Nephron progenitor cell (in vitro differentiated cells): ENCODE measurements at regions not wholly inside any gene's neighbourhood (a gene's known extent, or its start where the extent isn't known, plus 50 kb on each side); places are given as distances from the start of the nearest gene placed in this dataset.
A peak's percentile ranks its signal among the peaks of the same experiment; 100 is the strongest.

Experiments
- DNase-seq: peaks from one replicate; pipeline ENCODE4 v3.0.0; 2021
- H3K27ac Mint-ChIP-seq: 2 replicates; pipeline ENCODE4 v1.8.0; 2021; ENCODE audit warnings: mild to moderate bottlenecking, moderate library complexity, mixed read lengths
- H3K27me3 Mint-ChIP-seq: 2 replicates; pipeline ENCODE4 v1.8.0; 2021; ENCODE audit warnings: mild to moderate bottlenecking, low read depth, mixed read lengths; ENCODE audit not compliant: poor library complexity
- H3K36me3 Mint-ChIP-seq: 2 replicates; pipeline ENCODE4 v1.8.0; 2021; ENCODE audit warnings: low read depth, mixed read lengths
- H3K4me1 Mint-ChIP-seq: 2 replicates; pipeline ENCODE4 v1.8.0; 2021; ENCODE audit warnings: mixed read lengths
- H3K4me3 Mint-ChIP-seq: 2 replicates; pipeline ENCODE4 v1.8.0; 2021; ENCODE audit warnings: mild to moderate bottlenecking, moderate library complexity, mixed read lengths
- H3K9me3 Mint-ChIP-seq: 2 replicates; pipeline ENCODE4 v1.8.0; 2021; ENCODE audit warnings: mild to moderate bottlenecking, moderate library complexity, mixed read lengths
- TF ChIP-seq, protein P1 (sequence below): fragments of 200-600 bp; sonication (generic); IDR thresholded peaks from 2 replicates; pipeline ENCODE4 v1.5.0; 2021; ENCODE audit warnings: antibody characterized with exemption

- no peaks in the 10 kb centered on the region for H3K36me3 Mint-ChIP-seq
- no peak overlapping the region for H3K4me3 Mint-ChIP-seq
- peaks cover 10% of the 10 kb centered on the region for H3K4me1 Mint-ChIP-seq
- H3K27ac Mint-ChIP-seq: no peak overlapping the region
- no peaks in the 10 kb centered on the region for H3K9me3 Mint-ChIP-seq
- no peak for DNase-seq
- TF ChIP-seq, protein P1, sequence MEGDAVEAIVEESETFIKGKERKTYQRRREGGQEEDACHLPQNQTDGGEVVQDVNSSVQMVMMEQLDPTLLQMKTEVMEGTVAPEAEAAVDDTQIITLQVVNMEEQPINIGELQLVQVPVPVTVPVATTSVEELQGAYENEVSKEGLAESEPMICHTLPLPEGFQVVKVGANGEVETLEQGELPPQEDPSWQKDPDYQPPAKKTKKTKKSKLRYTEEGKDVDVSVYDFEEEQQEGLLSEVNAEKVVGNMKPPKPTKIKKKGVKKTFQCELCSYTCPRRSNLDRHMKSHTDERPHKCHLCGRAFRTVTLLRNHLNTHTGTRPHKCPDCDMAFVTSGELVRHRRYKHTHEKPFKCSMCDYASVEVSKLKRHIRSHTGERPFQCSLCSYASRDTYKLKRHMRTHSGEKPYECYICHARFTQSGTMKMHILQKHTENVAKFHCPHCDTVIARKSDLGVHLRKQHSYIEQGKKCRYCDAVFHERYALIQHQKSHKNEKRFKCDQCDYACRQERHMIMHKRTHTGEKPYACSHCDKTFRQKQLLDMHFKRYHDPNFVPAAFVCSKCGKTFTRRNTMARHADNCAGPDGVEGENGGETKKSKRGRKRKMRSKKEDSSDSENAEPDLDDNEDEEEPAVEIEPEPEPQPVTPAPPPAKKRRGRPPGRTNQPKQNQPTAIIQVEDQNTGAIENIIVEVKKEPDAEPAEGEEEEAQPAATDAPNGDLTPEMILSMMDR: no peak
- H3K27me3 Mint-ChIP-seq: no peaks in the 10 kb centered on the region
These were observed 307.4 kb upstream of the SORCS1 start for GRCh38 chr10:107471911-107472310.

- Mint-ChIP-seq H3K9me3 (no peaks in the 10 kb centered on the region), H3K4me1 (peaks cover 7% of the 10 kb centered on the region), H3K4me3 (no peak overlapping the region), H3K27me3 (no peaks in the 10 kb centered on the region), H3K36me3 (no peaks in the 10 kb centered on the region), H3K27ac (no peak overlapping the region)
- no peak for DNase-seq
- TF ChIP-seq, protein P1: no peak
These were observed 289.1 kb upstream of the SORCS1 start for GRCh38 chr10:107453561-107453960.

GRCh38 chr10:107451047-107451446 is 286.5 kb upstream of the SORCS1 start:
- H3K27ac Mint-ChIP-seq: no peak overlapping the region
- no peaks in the 10 kb centered on the region for H3K9me3 Mint-ChIP-seq
- TF ChIP-seq, protein P1: no peak
- H3K4me3 Mint-ChIP-seq: no peak overlapping the region
- no peaks in the 10 kb centered on the region for H3K36me3 Mint-ChIP-seq
- no peaks in the 10 kb centered on the region for H3K27me3 Mint-ChIP-seq
- H3K4me1 Mint-ChIP-seq: peaks cover 7% of the 10 kb centered on the region
- DNase-seq: no peak

DNA sequence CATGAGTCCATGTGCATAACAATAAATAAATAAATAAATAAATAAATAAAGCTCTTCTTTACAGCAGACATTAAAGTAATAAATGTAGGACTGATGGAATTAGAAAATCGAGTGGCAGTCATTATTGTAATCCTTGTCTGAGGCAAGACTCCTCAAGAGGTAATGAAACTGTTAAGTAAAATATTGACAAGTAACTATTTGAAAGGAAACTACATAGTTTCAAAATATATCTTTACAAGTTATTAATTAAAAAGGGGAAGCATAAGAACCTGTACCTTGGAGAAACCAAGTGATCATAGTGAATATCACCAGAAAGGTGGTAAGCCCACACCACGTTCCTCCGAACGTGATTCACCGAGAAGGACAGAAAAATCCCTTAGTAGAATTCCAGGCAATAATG is 285.6 kb upstream of the SORCS1 start:
- TF ChIP-seq, protein P1: no peak
- Mint-ChIP-seq H3K27ac (no peak overlapping the region), H3K4me1 (peaks cover 7% of the 10 kb centered on the region), H3K27me3 (no peaks in the 10 kb centered on the region), H3K36me3 (no peaks in the 10 kb centered on the region), H3K4me3 (no peak overlapping the region), H3K9me3 (no peaks in the 10 kb centered on the region)
- DNase-seq: no peak

- Mint-ChIP-seq H3K36me3 (no peaks in the 10 kb centered on the region), H3K4me3 (no peak overlapping the region), H3K9me3 (no peaks in the 10 kb centered on the region), H3K4me1 (peaks cover 5% of the 10 kb centered on the region), H3K27ac (peak overlapping the region; percentile 9), H3K27me3 (no peaks in the 10 kb centered on the region)
- TF ChIP-seq, protein P1: no peak
- DNase-seq: no peak
These were observed 279.9 kb upstream of the SORCS1 start for GRCh38 chr10:107444443-107444842.

DNA sequence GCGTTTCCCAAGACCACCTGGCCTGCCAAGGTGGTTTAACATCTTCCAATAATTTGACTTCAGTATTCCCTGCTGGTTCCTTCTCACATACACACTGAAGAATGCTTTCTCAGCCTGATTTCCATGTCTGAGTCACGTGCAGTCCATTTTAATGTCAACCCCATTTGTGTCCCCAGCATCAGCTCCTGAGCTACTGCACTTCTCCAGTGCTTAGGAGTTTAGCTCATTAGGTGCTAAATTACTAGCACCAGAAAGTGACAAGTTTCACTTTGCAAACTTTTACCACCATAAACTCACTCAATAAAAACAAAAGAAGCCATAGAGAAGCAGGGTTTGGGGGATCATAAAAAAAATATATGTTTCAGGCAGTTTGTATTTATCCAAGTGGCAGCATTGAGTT is 279.3 kb upstream of the SORCS1 start:
- Mint-ChIP-seq H3K36me3 (no peaks in the 10 kb centered on the region), H3K27me3 (no peaks in the 10 kb centered on the region), H3K27ac (peak overlapping the region; percentile 44), H3K4me1 (peaks cover 5% of the 10 kb centered on the region), H3K4me3 (no peak overlapping the region), H3K9me3 (no peaks in the 10 kb centered on the region)
- no peak for DNase-seq
- TF ChIP-seq, protein P1: no peak
